ENCODE measurements at regions not wholly inside any gene's neighbourhood (a gene's known extent, or its start where the extent isn't known, plus 50 kb on each side); places are given as distances from the start of the nearest gene placed in this dataset.
A peak's percentile ranks its signal among the peaks of the same experiment; 100 is the strongest.

GRCh38 chr2:4417771-4418170, 714.4 kb downstream of the DCDC2C start:
- H3K9me3 Mint-ChIP-seq: peaks cover 3% of the 10 kb centered on the region
- Histone ChIP-seq H3F3A (ENCODE audit: low read depth) (no peaks in the 10 kb centered on the region), H3K27me3 (no peaks in the 10 kb centered on the region), H3K9ac (no peak overlapping the region), H3K79me2 (ENCODE audit: low read depth) (no peaks in the 10 kb centered on the region), H4K20me1 (ENCODE audit: low read depth) (no peaks in the 10 kb centered on the region), H3K27ac (no peak overlapping the region), H3K4me2 (no peak overlapping the region), H3K4me3 (no peak overlapping the region), H3K36me3 (no peaks in the 10 kb centered on the region), H3K4me1 (no peaks in the 10 kb centered on the region), H3K9me3 (ENCODE audit: low read depth) (no peaks in the 10 kb centered on the region), H2AFZ (replicated peaks) (no peak overlapping the region)
- no peak overlapping the region for H3K27ac Mint-ChIP-seq
- H3K36me3 Mint-ChIP-seq: no peaks in the 10 kb centered on the region
- TF ChIP-seq CTCF (IDR thresholded peaks at IDR 0.05) (no peak), EZH2 (IDR thresholded peaks at IDR 0.05) (no peak), EZH2phosphoT487 (IDR thresholded peaks at IDR 0.05) (no peak)
- H3K27me3 Mint-ChIP-seq (ENCODE audit: insufficient read depth, low read depth): peaks cover 3% of the 10 kb centered on the region
- H3K4me3 Mint-ChIP-seq: no peak overlapping the region
- peaks cover 3% of the 10 kb centered on the region for H3K4me1 Mint-ChIP-seq
- DNase-seq (ENCODE audit: low spot score): no peak

DNA sequence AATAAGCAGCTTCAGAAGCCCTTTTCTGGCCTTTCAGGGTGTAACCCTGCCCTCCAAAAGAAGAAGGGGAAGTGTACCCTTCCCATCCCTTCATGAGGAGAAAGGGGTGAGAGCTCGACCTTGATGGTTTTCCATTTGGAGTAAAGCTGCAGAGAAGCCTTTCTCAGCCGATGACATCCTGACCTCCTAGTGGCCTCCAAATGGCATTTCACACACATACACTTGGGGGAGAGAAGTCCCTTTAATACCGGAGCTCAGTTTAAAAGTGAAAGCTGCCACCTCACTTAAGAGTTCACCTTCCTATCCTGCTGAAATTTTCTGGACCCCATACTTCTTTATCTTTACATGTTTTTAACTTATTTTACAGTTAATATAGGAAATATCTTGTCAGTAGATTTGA, 716.7 kb downstream of the DCDC2C start:
- H3K4me2 ChIP-seq: no peak overlapping the region
- TF ChIP-seq CTCF (IDR thresholded peaks at IDR 0.05) (peak; percentile 27), EZH2 (IDR thresholded peaks at IDR 0.05) (no peak)
- H3K27ac Mint-ChIP-seq: no peak overlapping the region
- no peaks in the 10 kb centered on the region for H3K4me1 ChIP-seq
- H4K20me1 ChIP-seq (ENCODE audit: low read depth): no peaks in the 10 kb centered on the region
- no peak overlapping the region for H3K27ac ChIP-seq
- H2AFZ ChIP-seq (replicated peaks): no peak overlapping the region
- no peaks in the 10 kb centered on the region for H3K79me2 ChIP-seq (ENCODE audit: low read depth)
- peaks cover 3% of the 10 kb centered on the region for H3K4me1 Mint-ChIP-seq
- no peak overlapping the region for H3K4me3 ChIP-seq
- peaks cover 5% of the 10 kb centered on the region for H3K27me3 Mint-ChIP-seq (ENCODE audit: insufficient read depth, low read depth)
- H3K9ac ChIP-seq: no peak overlapping the region
- no peaks in the 10 kb centered on the region for H3K36me3 ChIP-seq
- H3K36me3 Mint-ChIP-seq: no peaks in the 10 kb centered on the region
- no peak overlapping the region for H3K4me3 Mint-ChIP-seq
- no peaks in the 10 kb centered on the region for H3F3A ChIP-seq (ENCODE audit: low read depth)
- DNase-seq (ENCODE audit: low spot score): peak; percentile 16
- no peaks in the 10 kb centered on the region for H3K27me3 ChIP-seq
- H3K9me3 Mint-ChIP-seq: peaks cover 3% of the 10 kb centered on the region
- H3K9me3 ChIP-seq (ENCODE audit: low read depth): no peaks in the 10 kb centered on the region

- H3K9ac ChIP-seq: no peak overlapping the region
- no peak overlapping the region for H2AFZ ChIP-seq (replicated peaks)
- H3K79me2 ChIP-seq (ENCODE audit: low read depth): no peaks in the 10 kb centered on the region
- Mint-ChIP-seq H3K27ac (no peak overlapping the region), H3K36me3 (no peaks in the 10 kb centered on the region), H3K27me3 (ENCODE audit: insufficient read depth, low read depth) (peaks cover 5% of the 10 kb centered on the region), H3K4me3 (no peak overlapping the region), H3K4me1 (peaks cover 16% of the 10 kb centered on the region), H3K9me3 (no peaks in the 10 kb centered on the region)
- H3K27ac ChIP-seq: no peak overlapping the region
- no peak overlapping the region for H3K4me3 ChIP-seq
- no peaks in the 10 kb centered on the region for H4K20me1 ChIP-seq (ENCODE audit: low read depth)
- H3K9me3 ChIP-seq (ENCODE audit: low read depth): no peaks in the 10 kb centered on the region
- H3F3A ChIP-seq (ENCODE audit: low read depth): no peaks in the 10 kb centered on the region
- H3K36me3 ChIP-seq: no peaks in the 10 kb centered on the region
- no peak for TF ChIP-seq EZH2phosphoT487 (IDR thresholded peaks at IDR 0.05)
- no peaks in the 10 kb centered on the region for H3K4me1 ChIP-seq
- H3K4me2 ChIP-seq: no peak overlapping the region
- DNase-seq (ENCODE audit: low spot score): no peak
- H3K27me3 ChIP-seq: no peaks in the 10 kb centered on the region
Measured at GRCh38 chr2:4424153-4424552, 720.8 kb downstream of the DCDC2C start.

GRCh38 chr2:4427083-4427482, 723.7 kb downstream of the DCDC2C start:
- no peaks in the 10 kb centered on the region for H3K79me2 ChIP-seq (ENCODE audit: low read depth)
- H3K4me1 Mint-ChIP-seq: peaks cover 16% of the 10 kb centered on the region
- H3K36me3 Mint-ChIP-seq: no peaks in the 10 kb centered on the region
- no peak overlapping the region for H3K4me3 Mint-ChIP-seq
- H3K4me1 ChIP-seq: no peaks in the 10 kb centered on the region
- DNase-seq (ENCODE audit: low spot score): no peak
- no peaks in the 10 kb centered on the region for H3F3A ChIP-seq (ENCODE audit: low read depth)
- H3K27ac Mint-ChIP-seq: peak overlapping the region; percentile 55
- H3K4me2 ChIP-seq: no peak overlapping the region
- no peaks in the 10 kb centered on the region for H3K9me3 Mint-ChIP-seq
- no peak overlapping the region for H2AFZ ChIP-seq (replicated peaks)
- no peaks in the 10 kb centered on the region for H3K27me3 ChIP-seq
- peaks cover 4% of the 10 kb centered on the region for H3K27me3 Mint-ChIP-seq (ENCODE audit: insufficient read depth, low read depth)
- H3K9ac ChIP-seq: no peak overlapping the region
- TF ChIP-seq CTCF (IDR thresholded peaks at IDR 0.05) (no peak), EZH2phosphoT487 (IDR thresholded peaks at IDR 0.05) (no peak), EZH2 (IDR thresholded peaks at IDR 0.05) (no peak)
- H3K9me3 ChIP-seq (ENCODE audit: low read depth): no peaks in the 10 kb centered on the region
- no peaks in the 10 kb centered on the region for H4K20me1 ChIP-seq (ENCODE audit: low read depth)
- H3K27ac ChIP-seq: no peak overlapping the region
- no peaks in the 10 kb centered on the region for H3K36me3 ChIP-seq
- H3K4me3 ChIP-seq: no peak overlapping the region

Data from neural progenitor cell (in vitro differentiated cells).